ENCODE measurements at regions not wholly inside any gene's neighbourhood (a gene's known extent, or its start where the extent isn't known, plus 50 kb on each side); places are given as distances from the start of the nearest gene placed in this dataset.

GRCh38 chr4:180578175-180578574, 1665.0 kb upstream of the TENM3 start:
- Histone ChIP-seq H3K4me3 (ENCODE audit: insufficient read depth, low read depth, low read length) (no peak overlapping the region), H3K79me2 (ENCODE audit: insufficient read depth, low read length) (no peaks in the 10 kb centered on the region), H2AFZ (ENCODE audit: low read depth, low read length) (no peak overlapping the region), H3K9me3 (ENCODE audit: insufficient read depth, low read depth, low read length) (no peaks in the 10 kb centered on the region), H3K36me3 (ENCODE audit: insufficient read depth, low read length) (no peaks in the 10 kb centered on the region), H3K27me3 (ENCODE audit: insufficient read depth, low read length) (no peaks in the 10 kb centered on the region), H3K9ac (ENCODE audit: low read length) (no peak overlapping the region), H3K27ac (ENCODE audit: low read depth, low read length) (no peak overlapping the region), H3K4me1 (ENCODE audit: insufficient read depth, low read length) (no peaks in the 10 kb centered on the region), H4K20me1 (ENCODE audit: insufficient read depth, low read length) (no peaks in the 10 kb centered on the region), H3K4me2 (ENCODE audit: low read length) (no peak overlapping the region)
- H3K36me3 Mint-ChIP-seq (ENCODE audit: low read depth, unreplicated experiment) = no peaks in the 10 kb centered on the region
- DNase-seq (ENCODE audit: low read depth) (no peak), FAIRE-seq (no peak)
- H3K27me3 Mint-ChIP-seq (ENCODE audit: low read depth, unreplicated experiment) = no peaks in the 10 kb centered on the region
- H3K27ac Mint-ChIP-seq (ENCODE audit: unreplicated experiment) = no peak overlapping the region
- no peak overlapping the region for H3K4me3 Mint-ChIP-seq (ENCODE audit: unreplicated experiment)
- TF ChIP-seq CTCF (IDR thresholded peaks at IDR 0.05; ENCODE audit: insufficient read depth, low read depth, low read length) (no peak), EZH2 (IDR thresholded peaks at IDR 0.05; ENCODE audit: insufficient read depth, low read length) (no peak)
- peaks cover 3% of the 10 kb centered on the region for H3K4me1 Mint-ChIP-seq (ENCODE audit: low read depth, unreplicated experiment)
- peaks cover 2% of the 10 kb centered on the region for H3K9me3 Mint-ChIP-seq (ENCODE audit: unreplicated experiment)

GRCh38 chr4:180581061-180581460, 1662.1 kb upstream of the TENM3 start:
- Histone ChIP-seq H2AFZ (ENCODE audit: low read depth, low read length) (no peak overlapping the region), H3K4me1 (ENCODE audit: insufficient read depth, low read length) (no peaks in the 10 kb centered on the region), H3K4me2 (ENCODE audit: low read length) (no peak overlapping the region), H3K79me2 (ENCODE audit: insufficient read depth, low read length) (no peaks in the 10 kb centered on the region), H3K27ac (ENCODE audit: low read depth, low read length) (no peak overlapping the region), H3K27me3 (ENCODE audit: insufficient read depth, low read length) (no peaks in the 10 kb centered on the region), H3K36me3 (ENCODE audit: insufficient read depth, low read length) (no peaks in the 10 kb centered on the region), H4K20me1 (ENCODE audit: insufficient read depth, low read length) (no peaks in the 10 kb centered on the region), H3K9ac (ENCODE audit: low read length) (no peak overlapping the region), H3K9me3 (ENCODE audit: insufficient read depth, low read depth, low read length) (no peaks in the 10 kb centered on the region), H3K4me3 (ENCODE audit: insufficient read depth, low read depth, low read length) (no peak overlapping the region)
- Mint-ChIP-seq H3K9me3 (ENCODE audit: unreplicated experiment) (peaks cover 2% of the 10 kb centered on the region), H3K27me3 (ENCODE audit: low read depth, unreplicated experiment) (no peaks in the 10 kb centered on the region), H3K36me3 (ENCODE audit: low read depth, unreplicated experiment) (no peaks in the 10 kb centered on the region), H3K4me1 (ENCODE audit: low read depth, unreplicated experiment) (peaks cover 3% of the 10 kb centered on the region), H3K27ac (ENCODE audit: unreplicated experiment) (no peak overlapping the region), H3K4me3 (ENCODE audit: unreplicated experiment) (no peak overlapping the region)
- TF ChIP-seq EZH2 (IDR thresholded peaks at IDR 0.05; ENCODE audit: insufficient read depth, low read length) (no peak), CTCF (IDR thresholded peaks at IDR 0.05; ENCODE audit: insufficient read depth, low read depth, low read length) (no peak)
- FAIRE-seq (no peak), DNase-seq (ENCODE audit: low read depth) (no peak)

GRCh38 chr4:180587379-180587778, 1655.8 kb upstream of the TENM3 start:
- no peak overlapping the region for H2AFZ ChIP-seq (ENCODE audit: low read depth, low read length)
- Mint-ChIP-seq H3K27ac (ENCODE audit: unreplicated experiment) (no peak overlapping the region), H3K4me3 (ENCODE audit: unreplicated experiment) (no peak overlapping the region), H3K36me3 (ENCODE audit: low read depth, unreplicated experiment) (no peaks in the 10 kb centered on the region), H3K27me3 (ENCODE audit: low read depth, unreplicated experiment) (no peaks in the 10 kb centered on the region), H3K4me1 (ENCODE audit: low read depth, unreplicated experiment) (no peaks in the 10 kb centered on the region), H3K9me3 (ENCODE audit: unreplicated experiment) (no peaks in the 10 kb centered on the region)
- no peaks in the 10 kb centered on the region for H3K27me3 ChIP-seq (ENCODE audit: insufficient read depth, low read length)
- FAIRE-seq (no peak), DNase-seq (ENCODE audit: low read depth) (no peak)
- H3K36me3 ChIP-seq (ENCODE audit: insufficient read depth, low read length) = no peaks in the 10 kb centered on the region
- no peaks in the 10 kb centered on the region for H3K4me1 ChIP-seq (ENCODE audit: insufficient read depth, low read length)
- H3K4me2 ChIP-seq (ENCODE audit: low read length) = no peak overlapping the region
- no peak overlapping the region for H3K4me3 ChIP-seq (ENCODE audit: insufficient read depth, low read depth, low read length)
- H3K9ac ChIP-seq (ENCODE audit: low read length) = no peak overlapping the region
- H3K27ac ChIP-seq (ENCODE audit: low read depth, low read length) = no peak overlapping the region
- no peaks in the 10 kb centered on the region for H3K79me2 ChIP-seq (ENCODE audit: insufficient read depth, low read length)
- no peaks in the 10 kb centered on the region for H3K9me3 ChIP-seq (ENCODE audit: insufficient read depth, low read depth, low read length)
- H4K20me1 ChIP-seq (ENCODE audit: insufficient read depth, low read length) = no peaks in the 10 kb centered on the region
- TF ChIP-seq EZH2 (IDR thresholded peaks at IDR 0.05; ENCODE audit: insufficient read depth, low read length) (no peak), CTCF (IDR thresholded peaks at IDR 0.05; ENCODE audit: insufficient read depth, low read depth, low read length) (no peak)
